GM23338 (cell line): ENCODE measurements at regions not wholly inside any gene's neighbourhood (a gene's known extent, or its start where the extent isn't known, plus 50 kb on each side); places are given as distances from the start of the nearest gene placed in this dataset.
"Not testable (repeated sequence)": the region's sequence is repeated elsewhere in the genome, so short reads cannot be mapped to it uniquely, and the experiment has no call there.

Source experiments
- CREB1 ChIP-seq: fragments of 250-450 bp; sonication (Bioruptor Pico); IDR thresholded peaks from 2 replicates; pipeline ENCODE4 v1.5.0; 2020; ENCODE audit warnings: low read depth, mild to moderate bottlenecking, moderate library complexity
- EZH2 ChIP-seq: fragments of 200-600 bp; sonication (generic); IDR thresholded peaks from one replicate; pipeline ENCODE4 v1.8.0; 2017; ENCODE audit warnings: antibody characterized with exemption, mild to moderate bottlenecking, low read depth; ENCODE audit not compliant: unreplicated experiment
- JUNB ChIP-seq: IDR thresholded peaks from one replicate; pipeline ENCODE4 v1.6.1; 2016; ENCODE audit warnings: antibody characterized with exemption; ENCODE audit not compliant: unreplicated experiment
- POLR2AphosphoS5 ChIP-seq: IDR thresholded peaks from 2 replicates; pipeline ENCODE4 v1.6.1; 2016; ENCODE audit warnings: antibody characterized with exemption, low read depth
- ZNF331 ChIP-seq: fragments of 250-450 bp; sonication (Bioruptor Pico); IDR thresholded peaks from 2 replicates; pipeline ENCODE4 v1.5.0; 2020; ENCODE audit warnings: low read depth, mild to moderate bottlenecking, moderate library complexity
- TF ChIP-seq, protein P1 (sequence below), 2 experiments: fragments of 200-600 bp in 1 of 2; sonication (generic) in 1 of 2; conservative IDR thresholded peaks; 2 replicates each; pipeline versions ENCODE4 v1.5.1 to v1.6.1; 2016 to 2017; ENCODE audit warnings: antibody characterized with exemption in 2 of 2, low read depth in 2 of 2, mild to moderate bottlenecking in 2 of 2, moderate library complexity in 1 of 2
- TF ChIP-seq, protein P2 (sequence below): IDR thresholded peaks from one replicate; pipeline ENCODE4 v1.6.1; 2018; ENCODE audit warnings: antibody characterized with exemption; ENCODE audit not compliant: unreplicated experiment

GRCh38 chr20:30289049-30289448, 968.4 kb upstream of the DEFB115 start:
- TF ChIP-seq, protein P1, sequence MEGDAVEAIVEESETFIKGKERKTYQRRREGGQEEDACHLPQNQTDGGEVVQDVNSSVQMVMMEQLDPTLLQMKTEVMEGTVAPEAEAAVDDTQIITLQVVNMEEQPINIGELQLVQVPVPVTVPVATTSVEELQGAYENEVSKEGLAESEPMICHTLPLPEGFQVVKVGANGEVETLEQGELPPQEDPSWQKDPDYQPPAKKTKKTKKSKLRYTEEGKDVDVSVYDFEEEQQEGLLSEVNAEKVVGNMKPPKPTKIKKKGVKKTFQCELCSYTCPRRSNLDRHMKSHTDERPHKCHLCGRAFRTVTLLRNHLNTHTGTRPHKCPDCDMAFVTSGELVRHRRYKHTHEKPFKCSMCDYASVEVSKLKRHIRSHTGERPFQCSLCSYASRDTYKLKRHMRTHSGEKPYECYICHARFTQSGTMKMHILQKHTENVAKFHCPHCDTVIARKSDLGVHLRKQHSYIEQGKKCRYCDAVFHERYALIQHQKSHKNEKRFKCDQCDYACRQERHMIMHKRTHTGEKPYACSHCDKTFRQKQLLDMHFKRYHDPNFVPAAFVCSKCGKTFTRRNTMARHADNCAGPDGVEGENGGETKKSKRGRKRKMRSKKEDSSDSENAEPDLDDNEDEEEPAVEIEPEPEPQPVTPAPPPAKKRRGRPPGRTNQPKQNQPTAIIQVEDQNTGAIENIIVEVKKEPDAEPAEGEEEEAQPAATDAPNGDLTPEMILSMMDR (conservative IDR thresholded peaks at IDR 0.05; ENCODE audit: low read depth in 2 of 2) = not testable (repeated sequence)
- TF ChIP-seq ZNF331 (CRISPR knock-in tag); POLR2AphosphoS5; EZH2; JUNB; CREB1 (CRISPR knock-in tag): not testable (repeated sequence)
- TF ChIP-seq, protein P2, sequence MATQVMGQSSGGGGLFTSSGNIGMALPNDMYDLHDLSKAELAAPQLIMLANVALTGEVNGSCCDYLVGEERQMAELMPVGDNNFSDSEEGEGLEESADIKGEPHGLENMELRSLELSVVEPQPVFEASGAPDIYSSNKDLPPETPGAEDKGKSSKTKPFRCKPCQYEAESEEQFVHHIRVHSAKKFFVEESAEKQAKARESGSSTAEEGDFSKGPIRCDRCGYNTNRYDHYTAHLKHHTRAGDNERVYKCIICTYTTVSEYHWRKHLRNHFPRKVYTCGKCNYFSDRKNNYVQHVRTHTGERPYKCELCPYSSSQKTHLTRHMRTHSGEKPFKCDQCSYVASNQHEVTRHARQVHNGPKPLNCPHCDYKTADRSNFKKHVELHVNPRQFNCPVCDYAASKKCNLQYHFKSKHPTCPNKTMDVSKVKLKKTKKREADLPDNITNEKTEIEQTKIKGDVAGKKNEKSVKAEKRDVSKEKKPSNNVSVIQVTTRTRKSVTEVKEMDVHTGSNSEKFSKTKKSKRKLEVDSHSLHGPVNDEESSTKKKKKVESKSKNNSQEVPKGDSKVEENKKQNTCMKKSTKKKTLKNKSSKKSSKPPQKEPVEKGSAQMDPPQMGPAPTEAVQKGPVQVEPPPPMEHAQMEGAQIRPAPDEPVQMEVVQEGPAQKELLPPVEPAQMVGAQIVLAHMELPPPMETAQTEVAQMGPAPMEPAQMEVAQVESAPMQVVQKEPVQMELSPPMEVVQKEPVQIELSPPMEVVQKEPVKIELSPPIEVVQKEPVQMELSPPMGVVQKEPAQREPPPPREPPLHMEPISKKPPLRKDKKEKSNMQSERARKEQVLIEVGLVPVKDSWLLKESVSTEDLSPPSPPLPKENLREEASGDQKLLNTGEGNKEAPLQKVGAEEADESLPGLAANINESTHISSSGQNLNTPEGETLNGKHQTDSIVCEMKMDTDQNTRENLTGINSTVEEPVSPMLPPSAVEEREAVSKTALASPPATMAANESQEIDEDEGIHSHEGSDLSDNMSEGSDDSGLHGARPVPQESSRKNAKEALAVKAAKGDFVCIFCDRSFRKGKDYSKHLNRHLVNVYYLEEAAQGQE = not testable (repeated sequence)
